ENCODE measurements at regions not wholly inside any gene's neighbourhood (a gene's known extent, or its start where the extent isn't known, plus 50 kb on each side); places are given as distances from the start of the nearest gene placed in this dataset.
A peak's percentile ranks its signal among the peaks of the same experiment; 100 is the strongest.

GRCh38 chr6:168941036-168941435 is 312.6 kb downstream of the THBS2 start:
- no peak overlapping the region for H3K27ac ChIP-seq
- H3K36me3 ChIP-seq, result no peaks in the 10 kb centered on the region
- 17 to 40% methylated on average over 1 to 2 of the region's 2 CpGs for WGBS, 2 donors (ENCODE audit: low coverage in 1 of 2)
- no peaks in the 10 kb centered on the region for H3K9me3 ChIP-seq
- H3K4me1 ChIP-seq, result peaks cover 0 to 23% (median 0%) of the 10 kb centered on the region in 3 donors
- H3K27me3 ChIP-seq, result no peaks in the 10 kb centered on the region
- TF ChIP-seq POLR2A (IDR thresholded peaks at IDR 0.05) (no peak), EP300 (IDR thresholded peaks at IDR 0.05) (no peak), POLR2AphosphoS5 (IDR thresholded peaks at IDR 0.05) (no peak)
- TF ChIP-seq, protein P1, sequence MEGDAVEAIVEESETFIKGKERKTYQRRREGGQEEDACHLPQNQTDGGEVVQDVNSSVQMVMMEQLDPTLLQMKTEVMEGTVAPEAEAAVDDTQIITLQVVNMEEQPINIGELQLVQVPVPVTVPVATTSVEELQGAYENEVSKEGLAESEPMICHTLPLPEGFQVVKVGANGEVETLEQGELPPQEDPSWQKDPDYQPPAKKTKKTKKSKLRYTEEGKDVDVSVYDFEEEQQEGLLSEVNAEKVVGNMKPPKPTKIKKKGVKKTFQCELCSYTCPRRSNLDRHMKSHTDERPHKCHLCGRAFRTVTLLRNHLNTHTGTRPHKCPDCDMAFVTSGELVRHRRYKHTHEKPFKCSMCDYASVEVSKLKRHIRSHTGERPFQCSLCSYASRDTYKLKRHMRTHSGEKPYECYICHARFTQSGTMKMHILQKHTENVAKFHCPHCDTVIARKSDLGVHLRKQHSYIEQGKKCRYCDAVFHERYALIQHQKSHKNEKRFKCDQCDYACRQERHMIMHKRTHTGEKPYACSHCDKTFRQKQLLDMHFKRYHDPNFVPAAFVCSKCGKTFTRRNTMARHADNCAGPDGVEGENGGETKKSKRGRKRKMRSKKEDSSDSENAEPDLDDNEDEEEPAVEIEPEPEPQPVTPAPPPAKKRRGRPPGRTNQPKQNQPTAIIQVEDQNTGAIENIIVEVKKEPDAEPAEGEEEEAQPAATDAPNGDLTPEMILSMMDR (IDR thresholded peaks at IDR 0.05), result no peak
- ATAC-seq, result no peak
- no peak overlapping the region for H3K4me3 ChIP-seq

DNA sequence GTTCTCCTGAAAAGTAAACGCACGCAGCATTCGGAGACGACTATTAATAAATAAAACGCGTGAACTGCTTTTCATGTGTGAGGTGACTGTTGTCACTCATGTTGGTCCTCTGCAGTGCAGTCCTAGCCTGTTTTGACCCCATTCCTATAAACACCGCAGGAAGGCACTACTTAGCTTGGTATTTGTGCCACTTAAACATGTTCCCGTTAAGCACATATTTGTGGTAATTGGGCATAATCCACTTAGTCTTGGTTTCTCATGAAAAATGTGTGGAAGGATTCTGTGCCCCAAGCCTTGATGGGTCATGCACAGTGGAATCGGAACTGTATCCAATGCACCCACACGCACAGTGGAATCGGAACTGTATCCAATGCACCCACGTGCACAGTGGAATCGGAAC is 313.9 kb downstream of the THBS2 start:
- TF ChIP-seq POLR2A (IDR thresholded peaks at IDR 0.05) (no peak), POLR2AphosphoS5 (IDR thresholded peaks at IDR 0.05) (no peak), EP300 (IDR thresholded peaks at IDR 0.05) (no peak)
- TF ChIP-seq, protein P1 (IDR thresholded peaks at IDR 0.05), result no peak
- Histone ChIP-seq H3K27ac (no peak overlapping the region), H3K27me3 (no peaks in the 10 kb centered on the region), H3K4me3 (no peak overlapping the region), H3K9me3 (no peaks in the 10 kb centered on the region), H3K36me3 (no peaks in the 10 kb centered on the region), H3K4me1 (peaks cover 0 to 23% (median 0%) of the 10 kb centered on the region in 3 donors)
- ATAC-seq, result no peak
- WGBS, 2 donors (ENCODE audit: low coverage in 1 of 2), result 88 to 89% methylated on average over 11 to 13 of the region's 13 CpGs

DNA sequence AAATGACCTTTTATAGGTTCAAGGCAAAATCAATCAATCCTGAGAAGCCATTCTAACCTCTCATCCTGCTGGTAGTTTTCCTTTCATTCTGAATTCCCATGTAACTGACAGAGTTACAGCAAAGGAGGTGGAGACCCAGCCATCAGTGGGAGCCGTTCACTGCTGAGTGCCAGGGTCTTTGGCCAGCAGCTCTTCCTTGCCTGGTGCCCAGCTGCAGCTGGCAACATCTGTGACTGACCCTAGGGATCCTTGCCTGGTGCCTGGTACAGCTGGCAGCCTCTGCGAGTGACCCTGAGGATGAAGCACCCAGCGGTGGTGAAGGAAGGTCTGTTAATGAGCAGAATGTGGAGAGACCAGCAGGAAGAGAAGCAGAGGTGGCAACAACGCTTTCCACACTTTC is 314.6 kb downstream of the THBS2 start:
- Histone ChIP-seq H3K36me3 (no peaks in the 10 kb centered on the region), H3K4me3 (no peak overlapping the region), H3K9me3 (no peaks in the 10 kb centered on the region), H3K4me1 (peaks cover 0 to 23% (median 0%) of the 10 kb centered on the region in 3 donors), H3K27me3 (no peaks in the 10 kb centered on the region), H3K27ac (no peak overlapping the region)
- TF ChIP-seq POLR2AphosphoS5 (IDR thresholded peaks at IDR 0.05) (no peak), POLR2A (IDR thresholded peaks at IDR 0.05) (no peak), EP300 (IDR thresholded peaks at IDR 0.05) (no peak)
- TF ChIP-seq, protein P1 (IDR thresholded peaks at IDR 0.05), result no peak
- 65 to 86% methylated on average over 1 to 2 of the region's 4 CpGs for WGBS, 2 donors (ENCODE audit: low coverage in 1 of 2)
- ATAC-seq, result no peak

- no peak for ATAC-seq
- Histone ChIP-seq H3K4me3 (no peak overlapping the region), H3K9me3 (no peaks in the 10 kb centered on the region), H3K36me3 (no peaks in the 10 kb centered on the region), H3K27ac (no peak overlapping the region), H3K27me3 (no peaks in the 10 kb centered on the region), H3K4me1 (peaks cover 0 to 23% (median 0%) of the 10 kb centered on the region in 3 donors)
- 69% methylated on average over 12 of the region's 12 CpGs; no CpG with 5 or more reads in 1 of the 2 donors for WGBS, 2 donors (ENCODE audit: low coverage in 1 of 2)
- TF ChIP-seq, protein P1 (IDR thresholded peaks at IDR 0.05), result no peak
- TF ChIP-seq POLR2AphosphoS5 (IDR thresholded peaks at IDR 0.05) (no peak), POLR2A (IDR thresholded peaks at IDR 0.05) (no peak), EP300 (IDR thresholded peaks at IDR 0.05) (no peak)
These were observed 315.1 kb downstream of the THBS2 start for GRCh38 chr6:168938546-168938945.

DNA sequence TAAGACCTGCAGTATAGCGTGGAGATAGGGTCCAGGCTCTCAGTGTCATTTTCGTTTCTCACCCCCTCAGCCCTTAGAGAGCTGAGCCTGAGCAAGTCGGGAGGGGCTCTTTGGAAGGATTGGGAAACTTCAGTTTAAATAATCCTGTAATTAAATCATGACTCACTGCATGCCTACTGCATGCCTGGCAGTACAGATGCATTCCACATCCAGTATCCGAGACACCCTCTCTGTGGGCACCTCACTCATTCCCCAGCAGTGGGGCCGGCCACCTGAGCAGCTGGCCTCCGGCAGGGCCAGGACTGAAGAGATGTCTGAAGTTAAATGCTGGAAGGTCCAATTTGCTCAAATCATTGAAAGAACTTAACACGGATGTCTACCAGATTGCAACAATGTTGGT is 316.6 kb downstream of the THBS2 start:
- WGBS, 2 donors (ENCODE audit: low coverage in 1 of 2), result 37 to 68% methylated on average over 3 to 4 of the region's 7 CpGs
- H3K27me3 ChIP-seq, result no peaks in the 10 kb centered on the region
- H3K4me1 ChIP-seq, result peaks cover 0 to 23% (median 0%) of the 10 kb centered on the region in 3 donors
- H3K36me3 ChIP-seq, result no peaks in the 10 kb centered on the region
- ATAC-seq, result peak; percentile 65
- H3K9me3 ChIP-seq, result no peaks in the 10 kb centered on the region
- no peak overlapping the region for H3K4me3 ChIP-seq
- H3K27ac ChIP-seq, result no peak overlapping the region
- TF ChIP-seq POLR2A (IDR thresholded peaks at IDR 0.05), result no peak
- TF ChIP-seq EP300 (IDR thresholded peaks at IDR 0.05), result no peak
- TF ChIP-seq, protein P1 (IDR thresholded peaks at IDR 0.05), result no peak
- peak; percentile 66 for TF ChIP-seq POLR2AphosphoS5 (IDR thresholded peaks at IDR 0.05)

Data from gastroesophageal sphincter (tissue), 4 donors.